ENCODE measurements at regions not wholly inside any gene's neighbourhood (a gene's known extent, or its start where the extent isn't known, plus 50 kb on each side); places are given as distances from the start of the nearest gene placed in this dataset.

DNA sequence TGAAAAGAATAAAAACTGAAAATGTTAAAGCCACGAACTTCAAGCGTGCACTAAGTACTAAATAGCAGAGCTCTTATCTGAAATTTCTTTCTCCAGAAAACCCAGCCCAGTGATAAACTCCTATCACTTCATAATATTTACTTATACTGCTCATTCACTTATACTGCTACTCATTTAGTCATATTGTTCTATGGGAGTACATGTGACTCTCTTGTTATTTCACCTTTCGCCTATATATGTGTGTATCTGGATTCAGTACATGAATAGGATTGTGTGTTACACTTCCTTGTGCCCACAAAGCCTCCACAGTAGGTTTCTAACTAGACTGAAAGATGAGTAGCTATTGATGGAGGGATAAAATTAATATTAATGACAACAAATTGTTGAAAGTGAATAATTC lies 526.8 kb upstream of the GRAMD2B start:
- TF ChIP-seq POLR2A (IDR thresholded peaks at IDR 0.05): no peak
- TF ChIP-seq CTCF (IDR thresholded peaks at IDR 0.05): no peak
- TF ChIP-seq EP300 (IDR thresholded peaks at IDR 0.05): no peak

All from tibial nerve (tissue), 4 donors.